ENCODE measurements at regions not wholly inside any gene's neighbourhood (a gene's known extent, or its start where the extent isn't known, plus 50 kb on each side); places are given as distances from the start of the nearest gene placed in this dataset.

DNA sequence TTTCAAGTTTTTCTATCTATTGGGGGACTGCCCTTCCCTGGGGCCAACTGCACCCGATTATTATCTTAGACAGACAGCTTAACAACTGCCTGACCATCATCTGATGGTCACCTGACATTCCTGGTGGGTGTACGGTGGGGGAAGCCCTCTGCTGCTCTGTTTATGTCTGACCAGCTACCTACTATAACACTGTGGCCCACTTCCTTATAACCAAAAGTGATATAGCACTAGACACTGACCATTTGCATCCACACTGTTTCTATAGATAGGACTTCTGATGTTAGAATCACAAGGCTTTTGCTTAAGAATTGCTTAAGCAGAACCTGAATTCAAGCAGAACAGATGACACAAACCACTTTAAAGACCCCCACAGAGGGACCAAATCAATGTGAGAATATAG is 110.5 kb upstream of the RAI14 start:
- H3K4me3 ChIP-seq (ENCODE audit: low read depth, low read length, poor library complexity, severe bottlenecking), result no peak overlapping the region
- no peak overlapping the region for H3K9ac ChIP-seq (ENCODE audit: low read length)
- H4K20me1 ChIP-seq (ENCODE audit: insufficient read depth, low read length), result no peaks in the 10 kb centered on the region
- H2AFZ ChIP-seq (ENCODE audit: low read length), result no peak overlapping the region
- no peaks in the 10 kb centered on the region for H3K79me2 ChIP-seq (ENCODE audit: insufficient read depth, low read length)
- no peak overlapping the region for H3K4me2 ChIP-seq (ENCODE audit: low read length)
- H3K36me3 ChIP-seq (ENCODE audit: insufficient read depth, low read length), result no peaks in the 10 kb centered on the region
- H3K9me3 ChIP-seq (ENCODE audit: low read length), result 0 out of 2 replicates have a peak, but pooled peaks cover 3% of the 10 kb centered on the region
- TF ChIP-seq, protein P1, sequence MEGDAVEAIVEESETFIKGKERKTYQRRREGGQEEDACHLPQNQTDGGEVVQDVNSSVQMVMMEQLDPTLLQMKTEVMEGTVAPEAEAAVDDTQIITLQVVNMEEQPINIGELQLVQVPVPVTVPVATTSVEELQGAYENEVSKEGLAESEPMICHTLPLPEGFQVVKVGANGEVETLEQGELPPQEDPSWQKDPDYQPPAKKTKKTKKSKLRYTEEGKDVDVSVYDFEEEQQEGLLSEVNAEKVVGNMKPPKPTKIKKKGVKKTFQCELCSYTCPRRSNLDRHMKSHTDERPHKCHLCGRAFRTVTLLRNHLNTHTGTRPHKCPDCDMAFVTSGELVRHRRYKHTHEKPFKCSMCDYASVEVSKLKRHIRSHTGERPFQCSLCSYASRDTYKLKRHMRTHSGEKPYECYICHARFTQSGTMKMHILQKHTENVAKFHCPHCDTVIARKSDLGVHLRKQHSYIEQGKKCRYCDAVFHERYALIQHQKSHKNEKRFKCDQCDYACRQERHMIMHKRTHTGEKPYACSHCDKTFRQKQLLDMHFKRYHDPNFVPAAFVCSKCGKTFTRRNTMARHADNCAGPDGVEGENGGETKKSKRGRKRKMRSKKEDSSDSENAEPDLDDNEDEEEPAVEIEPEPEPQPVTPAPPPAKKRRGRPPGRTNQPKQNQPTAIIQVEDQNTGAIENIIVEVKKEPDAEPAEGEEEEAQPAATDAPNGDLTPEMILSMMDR (IDR thresholded peaks at IDR 0.05; ENCODE audit: low read length), result no peak
- TF ChIP-seq EZH2 (IDR thresholded peaks at IDR 0.05; ENCODE audit: borderline replicate concordance, low read length), result no peak
- no peak overlapping the region for H3K27ac ChIP-seq (ENCODE audit: low read depth, low read length, poor library complexity, severe bottlenecking)
- H3K9me2 ChIP-seq (ENCODE audit: low read depth, low read length), result no peaks in the 10 kb centered on the region
- H3F3A ChIP-seq (ENCODE audit: insufficient read depth, low read length), result no peaks in the 10 kb centered on the region
- no peaks in the 10 kb centered on the region for H3K27me3 ChIP-seq (ENCODE audit: insufficient read depth, low read length)
- H3K4me1 ChIP-seq (ENCODE audit: insufficient read depth, low read length, severe bottlenecking), result no peaks in the 10 kb centered on the region

DNA sequence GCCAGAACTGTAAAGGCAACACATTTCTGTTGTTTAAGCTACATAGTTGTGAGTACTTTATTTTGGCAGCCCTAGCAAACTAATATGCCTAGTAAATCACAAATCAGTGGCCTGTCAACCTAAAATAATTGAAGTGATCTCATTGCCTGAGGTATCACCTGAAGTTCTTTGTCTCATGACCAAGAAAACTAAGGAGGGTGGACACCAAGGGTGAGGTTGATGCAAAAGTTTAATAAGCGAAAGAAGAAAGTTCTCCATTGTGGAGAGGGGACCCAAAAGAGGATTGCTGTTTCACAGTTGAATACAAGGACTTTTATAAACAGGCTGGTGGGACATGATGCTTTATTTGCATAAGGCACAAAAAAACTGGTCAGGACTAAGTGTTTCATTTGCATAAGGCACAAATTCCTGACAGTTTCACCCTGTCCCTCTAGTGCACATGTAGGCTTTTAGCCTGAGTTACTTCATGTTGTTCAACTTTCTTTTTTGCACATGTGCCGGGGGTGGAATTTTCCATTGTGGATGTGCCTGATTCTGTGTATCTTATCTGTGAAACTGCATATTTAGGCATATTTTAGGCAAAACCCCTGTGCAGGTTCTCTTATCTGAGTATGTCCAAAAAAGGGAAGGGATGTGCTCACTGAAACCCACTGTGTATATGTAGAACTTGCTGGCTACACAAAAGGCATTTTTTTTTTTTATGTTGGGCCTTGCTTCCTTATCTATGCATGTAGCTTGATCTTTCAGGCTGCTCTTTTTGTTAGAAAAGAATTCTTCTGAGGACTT is 108.6 kb upstream of the RAI14 start:
- no peaks in the 10 kb centered on the region for H3K27me3 ChIP-seq (ENCODE audit: insufficient read depth, low read length)
- no peak overlapping the region for H3K4me3 ChIP-seq (ENCODE audit: low read depth, low read length, poor library complexity, severe bottlenecking)
- 0 out of 2 replicates have a peak, but pooled peaks cover 3% of the 10 kb centered on the region for H3K9me3 ChIP-seq (ENCODE audit: low read length)
- H3K9me2 ChIP-seq (ENCODE audit: low read depth, low read length), result no peaks in the 10 kb centered on the region
- no peak overlapping the region for H2AFZ ChIP-seq (ENCODE audit: low read length)
- no peaks in the 10 kb centered on the region for H3K36me3 ChIP-seq (ENCODE audit: insufficient read depth, low read length)
- H3K27ac ChIP-seq (ENCODE audit: low read depth, low read length, poor library complexity, severe bottlenecking), result no peak overlapping the region
- no peaks in the 10 kb centered on the region for H3F3A ChIP-seq (ENCODE audit: insufficient read depth, low read length)
- H3K4me2 ChIP-seq (ENCODE audit: low read length), result no peak overlapping the region
- no peak overlapping the region for H3K9ac ChIP-seq (ENCODE audit: low read length)
- no peaks in the 10 kb centered on the region for H4K20me1 ChIP-seq (ENCODE audit: insufficient read depth, low read length)
- no peaks in the 10 kb centered on the region for H3K4me1 ChIP-seq (ENCODE audit: insufficient read depth, low read length, severe bottlenecking)
- TF ChIP-seq, protein P1 (IDR thresholded peaks at IDR 0.05; ENCODE audit: low read length), result no peak
- no peak for TF ChIP-seq EZH2 (IDR thresholded peaks at IDR 0.05; ENCODE audit: borderline replicate concordance, low read length)
- H3K79me2 ChIP-seq (ENCODE audit: insufficient read depth, low read length), result no peaks in the 10 kb centered on the region

DNA sequence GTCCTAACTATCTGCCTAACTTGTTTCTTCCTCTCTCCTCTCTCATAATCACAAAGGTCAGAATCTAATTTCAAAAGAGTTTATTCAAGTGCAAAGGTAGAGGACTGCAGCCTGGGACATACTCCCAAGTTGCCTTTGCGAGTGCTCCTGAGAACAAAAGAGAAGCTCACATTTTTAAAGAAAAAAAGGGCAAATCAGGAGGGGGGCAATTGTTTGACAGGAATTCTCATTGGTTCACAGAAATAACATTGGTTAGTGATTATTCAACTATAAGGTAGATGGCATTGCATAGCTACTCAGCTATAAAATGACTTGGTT is 108.1 kb upstream of the RAI14 start:
- no peak overlapping the region for H2AFZ ChIP-seq (ENCODE audit: low read length)
- H4K20me1 ChIP-seq (ENCODE audit: insufficient read depth, low read length), result no peaks in the 10 kb centered on the region
- H3K27me3 ChIP-seq (ENCODE audit: insufficient read depth, low read length), result no peaks in the 10 kb centered on the region
- no peak for TF ChIP-seq EZH2 (IDR thresholded peaks at IDR 0.05; ENCODE audit: borderline replicate concordance, low read length)
- TF ChIP-seq, protein P1 (IDR thresholded peaks at IDR 0.05; ENCODE audit: low read length), result no peak
- no peaks in the 10 kb centered on the region for H3K4me1 ChIP-seq (ENCODE audit: insufficient read depth, low read length, severe bottlenecking)
- H3F3A ChIP-seq (ENCODE audit: insufficient read depth, low read length), result no peaks in the 10 kb centered on the region
- no peak overlapping the region for H3K4me3 ChIP-seq (ENCODE audit: low read depth, low read length, poor library complexity, severe bottlenecking)
- no peak overlapping the region for H3K4me2 ChIP-seq (ENCODE audit: low read length)
- H3K36me3 ChIP-seq (ENCODE audit: insufficient read depth, low read length), result no peaks in the 10 kb centered on the region
- H3K79me2 ChIP-seq (ENCODE audit: insufficient read depth, low read length), result no peaks in the 10 kb centered on the region
- 0 out of 2 replicates have a peak, but pooled peaks cover 3% of the 10 kb centered on the region for H3K9me3 ChIP-seq (ENCODE audit: low read length)
- no peak overlapping the region for H3K27ac ChIP-seq (ENCODE audit: low read depth, low read length, poor library complexity, severe bottlenecking)
- H3K9ac ChIP-seq (ENCODE audit: low read length), result no peak overlapping the region
- no peaks in the 10 kb centered on the region for H3K9me2 ChIP-seq (ENCODE audit: low read depth, low read length)

All from OCI-LY1 (cell line).